ENCODE measurements at regions not wholly inside any gene's neighbourhood (a gene's known extent, or its start where the extent isn't known, plus 50 kb on each side); places are given as distances from the start of the nearest gene placed in this dataset.

DNA sequence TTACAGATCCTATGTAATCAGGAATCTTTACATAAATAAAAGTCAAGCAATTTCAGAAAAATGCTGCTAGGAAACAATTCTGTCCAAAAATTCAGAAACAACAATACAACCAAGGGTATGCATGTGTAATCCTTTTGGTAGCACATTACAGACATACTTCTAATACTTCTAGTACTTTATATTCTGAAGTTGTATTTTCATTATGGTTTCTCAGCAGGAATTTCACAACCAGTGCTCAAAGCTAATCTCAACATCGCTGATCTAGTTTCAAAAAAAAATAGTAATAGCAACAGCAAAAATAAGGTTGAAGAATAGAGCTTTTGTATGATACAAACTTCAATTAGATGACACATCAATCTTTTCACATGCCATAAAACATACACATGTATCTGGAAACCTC is 545.2 kb downstream of the LTN1 start:
- no peak for ATAC-seq

DNA sequence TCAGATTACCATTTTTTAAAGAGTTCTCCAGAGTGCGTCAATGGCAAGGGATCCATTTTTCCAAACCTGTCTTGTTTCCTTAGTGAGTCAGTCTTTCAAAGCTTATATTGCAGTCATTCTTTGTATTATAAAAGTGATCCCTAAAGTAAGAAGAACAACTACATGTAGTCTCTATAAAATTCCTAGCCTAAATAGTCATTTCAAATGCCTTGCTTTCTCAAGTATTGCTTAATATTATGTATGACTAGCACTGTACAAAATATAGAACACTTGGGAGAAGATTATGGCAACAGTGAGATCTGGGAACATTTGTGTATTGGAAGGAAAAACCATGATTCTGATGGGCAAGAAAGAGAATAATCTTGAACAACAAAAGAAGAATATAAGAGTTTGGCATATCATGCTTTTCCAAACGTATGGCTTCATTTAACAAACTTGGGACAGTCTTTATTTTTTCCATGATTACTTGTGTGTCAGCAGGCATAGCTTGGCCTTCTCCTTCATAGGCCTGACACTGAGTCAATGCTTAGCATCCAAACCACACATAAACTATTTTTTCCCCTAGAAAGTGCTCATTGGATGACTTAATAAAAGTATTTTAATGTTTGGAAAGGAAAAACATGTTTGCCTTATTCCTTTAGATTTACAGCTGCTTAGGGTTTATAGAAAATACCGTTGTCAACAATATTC is 547.4 kb downstream of the LTN1 start:
- ATAC-seq = no peak

DNA sequence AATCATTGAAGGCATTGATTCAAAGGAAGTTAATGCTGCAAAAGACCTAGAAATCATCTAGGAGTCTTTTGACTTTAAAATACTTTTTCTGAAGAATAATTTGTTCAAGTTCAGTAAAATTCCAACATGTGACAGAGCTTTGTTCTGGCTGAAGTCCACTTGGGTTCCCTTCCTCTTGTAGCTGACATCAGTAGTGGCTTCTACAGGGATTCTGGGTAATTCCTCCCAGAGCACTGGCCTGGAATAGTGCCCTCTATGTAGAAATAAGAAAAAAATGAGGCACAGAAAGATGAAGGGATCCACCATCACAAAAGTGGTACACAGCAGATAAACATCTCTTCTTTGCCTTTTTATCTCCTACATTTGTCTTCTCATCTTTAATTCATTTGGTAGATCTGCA is 548.1 kb downstream of the LTN1 start:
- ATAC-seq = no peak

DNA sequence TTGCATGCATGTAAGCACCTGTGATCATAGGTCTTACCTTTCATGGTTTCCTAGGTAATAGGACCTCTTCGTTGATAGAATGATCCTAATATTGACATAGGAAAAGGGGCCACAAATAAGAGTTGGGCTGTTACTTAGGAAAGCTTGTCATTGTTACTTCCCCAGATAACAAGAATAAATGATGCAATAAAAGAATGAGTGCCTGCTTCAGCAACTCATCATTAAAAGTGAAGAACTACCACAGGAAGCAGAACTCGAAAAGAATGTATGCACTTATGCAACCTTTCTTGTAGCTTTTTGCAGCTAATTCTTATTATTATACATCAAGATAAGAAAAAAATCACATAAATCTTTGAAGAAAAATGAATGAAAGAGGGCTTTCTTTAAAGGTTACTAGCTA is 548.6 kb downstream of the LTN1 start:
- ATAC-seq = no peak

DNA sequence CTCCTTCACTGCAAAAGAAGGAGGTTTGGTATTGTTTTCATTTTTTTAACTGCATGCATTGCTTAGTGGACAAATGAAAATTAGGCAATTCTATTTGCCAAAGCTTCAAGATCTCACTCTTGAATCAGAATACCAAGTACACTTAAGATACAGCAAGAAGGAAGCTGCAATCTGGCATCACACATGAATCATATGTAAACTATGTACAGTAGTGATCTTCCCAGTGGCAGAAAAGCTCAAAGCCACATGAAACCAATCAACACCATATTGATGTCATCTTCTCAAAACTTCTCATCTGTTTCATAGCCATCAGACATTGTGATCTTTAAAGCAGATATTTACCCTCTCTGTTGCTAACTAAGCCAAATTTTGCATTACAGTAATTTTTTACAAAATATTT is 550.1 kb downstream of the LTN1 start:
- no peak for ATAC-seq

DNA sequence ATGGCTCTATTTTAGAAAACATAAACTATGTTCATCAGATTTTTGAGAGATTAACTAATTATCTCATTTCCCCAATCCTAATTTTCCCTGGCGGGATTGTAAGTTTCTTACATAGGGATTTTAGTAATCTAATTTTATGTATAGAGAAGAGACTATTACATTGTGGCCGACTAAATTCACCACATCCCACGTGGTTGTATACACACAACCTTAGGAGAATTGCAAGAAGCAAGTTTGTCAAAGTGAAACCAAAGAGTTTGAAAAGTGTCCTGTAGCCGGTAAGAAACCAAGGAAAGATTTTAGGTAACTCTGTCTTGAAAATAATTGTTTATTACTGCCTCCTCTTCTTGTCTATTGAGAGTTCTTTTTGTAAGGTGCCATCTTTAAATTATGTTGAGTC is 550.6 kb downstream of the LTN1 start:
- no peak for ATAC-seq

DNA sequence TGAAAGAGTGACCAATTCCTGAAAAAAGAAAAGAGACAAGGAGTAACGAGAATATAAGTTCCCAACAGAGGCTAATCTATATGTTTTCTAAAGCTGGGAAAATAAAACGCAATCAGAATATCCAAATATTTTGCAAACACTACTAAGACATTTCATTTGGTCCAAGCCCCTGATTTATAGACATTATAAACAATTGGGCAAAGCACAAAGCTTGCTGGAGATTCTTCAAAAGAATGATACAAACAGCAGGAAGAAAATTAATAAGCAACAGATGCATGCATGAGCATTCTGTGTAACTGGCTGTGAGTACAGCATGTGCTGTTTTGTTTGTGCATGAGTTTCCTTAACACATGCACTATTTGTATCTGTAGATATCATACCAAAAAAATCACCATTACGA is 552.9 kb downstream of the LTN1 start:
- no peak for ATAC-seq

DNA sequence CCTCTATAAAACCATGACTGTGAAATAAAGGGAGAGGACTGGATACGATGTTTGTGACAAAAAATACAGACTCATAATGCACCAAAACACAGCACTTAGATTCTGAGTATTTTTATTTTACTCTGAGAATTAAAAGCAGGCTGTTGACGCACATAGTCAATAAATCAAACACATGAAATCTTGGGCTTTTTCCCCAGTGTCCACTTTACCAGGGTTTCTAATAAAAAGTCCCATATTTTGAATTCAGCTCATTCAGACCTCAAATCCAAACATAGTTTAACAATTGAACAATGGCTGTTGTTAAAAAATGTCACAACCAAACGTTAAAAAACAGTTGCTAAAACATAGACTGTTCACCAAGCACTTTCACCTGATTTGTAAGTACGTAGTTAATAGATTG is 553.4 kb downstream of the LTN1 start:
- ATAC-seq = no peak

DNA sequence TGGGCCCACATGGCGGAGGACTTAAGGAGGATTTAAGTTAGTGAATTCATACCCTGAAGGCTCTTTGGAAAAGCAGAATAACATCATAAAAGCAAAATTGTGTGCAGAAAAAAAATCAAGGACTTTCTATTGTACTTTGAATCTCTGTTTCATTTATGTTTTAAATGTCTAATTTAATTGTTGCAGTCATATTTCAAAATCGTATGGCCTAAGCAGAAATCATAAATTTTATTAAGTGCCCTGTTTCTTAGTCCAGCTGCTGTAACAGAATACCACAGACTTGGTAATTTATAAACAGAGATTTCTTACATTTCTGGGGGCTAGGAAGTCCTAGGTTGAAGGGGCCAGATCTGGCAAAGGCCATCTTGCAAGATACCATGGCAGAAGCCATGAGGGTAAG is 555.6 kb downstream of the LTN1 start:
- ATAC-seq = no peak

DNA sequence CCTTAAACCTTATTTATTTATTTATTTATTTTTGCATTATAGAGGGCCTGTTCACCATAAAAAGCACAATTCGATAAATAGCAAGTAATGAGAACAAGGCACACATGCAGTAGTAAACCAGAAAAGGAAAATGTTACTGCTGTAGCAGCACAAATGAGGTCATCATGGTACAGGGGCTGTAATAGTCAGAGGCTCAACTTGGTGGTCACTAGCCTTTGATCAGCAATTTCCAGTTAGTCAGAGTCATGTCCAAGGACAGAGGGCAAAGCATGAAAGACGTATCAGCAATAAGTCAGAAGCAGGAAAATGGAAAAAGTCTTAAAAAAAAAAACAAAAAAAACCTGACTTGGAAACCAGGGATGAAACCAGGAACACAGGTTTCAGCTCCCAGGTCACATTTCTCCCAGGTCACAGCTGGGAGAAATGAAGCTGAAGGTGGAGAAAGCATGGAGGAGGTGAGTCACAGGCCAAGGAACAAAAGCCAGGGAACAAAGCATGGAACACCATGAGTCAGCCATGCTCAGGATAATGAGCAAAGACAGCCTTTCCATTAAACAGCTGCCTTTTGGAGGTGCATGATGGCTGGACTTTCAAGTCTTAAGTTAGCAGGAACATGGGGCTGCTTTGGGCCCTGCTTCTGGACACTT is 556.3 kb downstream of the LTN1 start:
- ATAC-seq = peak; percentile 79

DNA sequence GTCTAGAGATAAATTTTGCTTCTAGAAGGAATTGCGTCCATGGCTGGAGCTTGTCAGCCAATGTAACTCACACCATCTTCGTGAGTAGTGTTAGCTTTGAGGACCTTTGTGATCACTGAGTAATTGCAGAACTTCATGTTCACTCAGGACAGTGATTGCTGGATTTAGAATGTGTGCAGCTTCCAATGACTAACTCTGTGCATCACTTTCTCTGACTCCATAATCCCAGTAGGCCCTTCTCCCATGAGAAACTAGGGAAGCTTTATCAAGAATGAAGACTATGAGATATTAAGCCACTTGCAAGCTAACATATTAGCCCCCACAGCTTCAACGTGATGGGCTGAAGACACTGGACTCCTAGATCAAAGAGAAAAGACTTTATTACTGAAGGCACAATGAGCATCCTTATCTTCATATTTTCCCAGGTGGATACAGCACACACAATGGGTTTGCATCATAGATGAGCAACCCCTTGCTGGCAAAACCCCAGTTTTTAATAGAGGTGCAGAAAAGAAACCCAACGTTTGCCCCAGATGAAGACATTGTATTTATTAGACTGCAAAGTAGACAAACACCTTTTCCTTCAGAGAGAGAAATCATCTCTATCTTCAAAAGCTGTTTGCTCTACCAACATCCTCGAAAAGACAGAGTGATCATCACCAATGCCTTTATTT is 561.0 kb downstream of the LTN1 start:
- ATAC-seq = no peak

DNA sequence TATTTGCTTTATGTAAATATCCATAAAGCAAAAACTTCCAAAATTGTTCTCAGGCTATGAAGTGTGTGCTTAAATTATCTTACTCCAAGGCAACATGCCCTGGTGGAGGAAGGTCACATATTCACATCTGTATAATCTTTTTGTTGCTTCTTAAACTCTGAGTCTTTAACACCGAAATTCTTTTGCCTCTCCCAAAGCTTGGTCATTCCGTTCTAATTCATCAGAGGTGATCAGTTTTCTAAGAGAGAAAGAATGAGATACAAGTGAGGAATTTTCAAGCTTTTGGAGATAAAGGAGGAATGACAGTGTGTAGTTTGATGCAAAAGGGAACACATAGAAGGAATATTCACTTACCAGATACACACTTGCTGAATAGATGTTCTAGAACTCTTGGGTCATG is 561.7 kb downstream of the LTN1 start:
- ATAC-seq = no peak

DNA sequence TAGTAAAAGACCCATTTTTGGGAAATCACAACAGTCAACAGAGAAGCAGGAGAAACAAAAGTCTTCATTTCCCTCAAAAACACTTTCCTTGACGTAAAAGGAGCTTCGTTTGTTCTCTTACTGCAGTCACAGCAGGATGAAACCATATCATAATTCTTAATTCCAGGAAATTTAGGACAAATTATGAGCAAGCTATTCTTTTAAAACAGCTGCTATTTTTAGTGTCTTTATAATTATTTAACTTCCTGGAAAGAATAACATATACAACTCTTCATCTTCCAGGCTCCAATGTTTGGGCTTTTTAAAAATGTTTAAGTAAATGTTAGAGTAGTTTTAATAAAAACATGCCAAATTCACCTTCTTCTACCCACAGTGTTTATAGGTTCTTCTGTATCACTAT is 563.5 kb downstream of the LTN1 start:
- ATAC-seq = no peak

DNA sequence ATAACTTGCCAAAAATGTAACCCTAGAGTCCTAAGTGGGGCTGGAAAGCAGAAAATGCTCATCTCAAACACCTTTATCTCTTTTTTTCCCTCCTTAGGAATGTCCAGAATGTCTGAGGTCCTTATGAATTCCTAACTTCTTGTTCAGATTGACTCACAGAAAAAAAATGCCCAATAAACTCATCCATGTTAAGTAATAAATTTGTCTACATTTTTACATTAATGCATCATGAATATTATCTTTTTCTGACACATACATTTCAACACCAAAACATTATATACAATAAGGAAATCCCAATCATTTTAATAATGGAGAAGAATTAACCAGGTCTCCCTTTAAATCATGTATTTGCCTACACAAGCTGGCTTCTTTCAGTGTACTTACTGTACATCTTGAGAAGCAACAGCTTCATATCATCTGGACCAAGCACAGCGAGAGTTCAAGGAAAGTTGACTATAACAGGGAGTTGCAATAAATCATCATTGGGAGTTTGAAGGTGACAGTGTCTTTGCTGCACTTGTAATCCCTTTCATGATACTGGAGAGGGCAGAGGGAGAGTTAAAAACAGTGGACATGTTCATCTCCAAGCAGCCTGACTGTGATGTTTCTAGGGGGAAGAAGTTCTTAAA is 565.2 kb downstream of the LTN1 start:
- ATAC-seq = no peak

DNA sequence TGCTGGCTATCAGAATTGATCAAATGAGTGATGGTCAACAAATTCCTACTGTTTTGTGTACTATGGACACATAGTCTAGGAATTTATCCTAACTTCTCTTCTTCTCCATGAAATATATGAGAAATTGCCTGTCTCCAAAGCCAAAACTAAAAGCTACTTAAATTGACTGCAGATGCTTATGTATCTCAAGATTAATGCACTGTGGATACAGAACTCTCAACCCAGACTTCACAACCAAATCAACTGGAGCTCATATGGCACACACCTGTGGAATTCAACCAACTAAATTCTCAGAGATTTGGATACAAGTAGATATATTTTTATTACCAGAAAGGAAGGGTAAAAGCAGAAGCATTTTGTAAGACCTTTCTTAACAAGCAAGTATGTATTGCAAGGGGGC is 566.1 kb downstream of the LTN1 start:
- ATAC-seq = no peak

DNA sequence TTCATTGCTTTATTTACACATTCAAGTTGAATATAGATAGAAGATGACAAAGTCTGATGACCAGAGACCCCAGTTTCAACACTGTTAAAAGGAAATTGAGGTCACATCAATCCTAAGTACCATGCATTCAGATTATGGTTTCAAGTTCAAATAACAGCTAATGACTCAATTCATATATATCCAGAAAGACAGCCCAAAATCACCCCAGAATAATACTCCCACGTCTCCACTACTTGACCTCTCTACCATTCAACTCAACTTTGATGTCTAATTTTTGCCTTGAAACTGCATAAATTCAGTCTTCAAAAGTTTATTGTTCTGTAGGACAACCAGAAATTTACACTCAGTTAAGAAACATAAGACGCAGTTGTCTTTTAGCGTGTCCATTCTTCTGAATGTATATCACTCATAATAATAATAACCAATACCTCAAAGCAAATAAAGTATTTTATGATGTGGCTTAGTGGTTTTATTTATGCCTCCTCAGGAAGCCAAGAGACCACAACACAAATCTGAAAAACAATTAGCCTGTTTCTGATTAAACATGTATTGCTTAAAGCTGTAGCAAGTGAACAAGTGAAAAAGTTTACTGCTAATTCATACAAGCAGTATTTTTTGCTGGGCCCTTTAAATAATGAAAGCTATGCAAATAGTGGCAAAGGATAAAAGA is 569.0 kb downstream of the LTN1 start:
- no peak for ATAC-seq

DNA sequence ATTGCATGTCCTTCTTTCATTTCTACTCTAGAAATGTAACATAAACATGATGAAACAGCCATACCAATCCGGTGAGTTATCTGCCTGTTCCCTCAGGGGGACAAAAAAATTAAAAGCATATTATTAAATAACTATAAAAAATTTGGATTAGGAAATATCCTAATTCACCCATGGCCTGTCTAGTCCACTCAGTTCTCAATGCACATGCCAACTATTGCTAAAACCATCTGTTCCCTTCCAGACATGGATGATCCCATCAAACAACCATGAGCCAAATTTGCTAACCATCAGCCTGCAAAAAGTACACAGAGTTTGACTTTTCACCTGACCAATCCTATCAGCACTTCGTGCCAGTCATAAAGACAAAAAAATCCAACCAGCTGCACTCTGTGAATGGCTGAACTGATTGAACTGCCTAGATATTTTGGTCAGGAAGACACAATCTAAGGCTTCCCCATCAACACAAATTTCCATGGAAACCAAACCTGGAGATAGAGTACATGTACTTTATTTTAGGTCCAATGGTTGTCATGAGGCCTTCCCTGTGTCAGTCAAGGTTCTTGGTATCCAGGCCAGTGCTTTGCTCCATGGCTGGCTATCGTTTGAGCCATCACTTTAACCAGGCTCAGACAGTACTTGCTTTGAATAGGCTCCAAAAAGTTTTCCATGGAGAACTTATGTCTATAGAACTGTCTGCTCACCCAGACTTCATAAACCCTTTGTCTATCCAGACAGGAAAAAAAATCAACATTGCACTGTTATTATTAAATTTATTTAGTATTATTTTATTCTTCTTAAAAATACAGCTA is 570.8 kb downstream of the LTN1 start:
- no peak for ATAC-seq

DNA sequence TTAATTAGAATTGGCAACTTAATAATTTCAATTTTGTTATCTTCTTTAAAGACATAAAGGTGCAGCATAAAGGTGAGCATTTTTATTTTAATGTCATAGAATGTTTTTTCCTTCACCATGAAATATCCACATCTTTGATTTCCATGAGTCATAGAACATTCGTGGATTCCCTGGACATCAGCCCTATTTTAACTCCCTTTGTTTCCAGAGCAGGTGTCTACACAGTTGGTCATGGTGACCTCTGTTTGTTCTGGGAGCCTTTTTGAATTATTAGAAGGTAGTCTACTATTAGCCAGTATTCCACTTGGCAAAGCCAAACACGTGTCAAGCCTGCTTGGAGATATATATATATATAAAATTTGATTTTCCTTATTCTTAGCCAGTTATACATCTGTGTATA is 572.9 kb downstream of the LTN1 start:
- no peak for ATAC-seq

DNA sequence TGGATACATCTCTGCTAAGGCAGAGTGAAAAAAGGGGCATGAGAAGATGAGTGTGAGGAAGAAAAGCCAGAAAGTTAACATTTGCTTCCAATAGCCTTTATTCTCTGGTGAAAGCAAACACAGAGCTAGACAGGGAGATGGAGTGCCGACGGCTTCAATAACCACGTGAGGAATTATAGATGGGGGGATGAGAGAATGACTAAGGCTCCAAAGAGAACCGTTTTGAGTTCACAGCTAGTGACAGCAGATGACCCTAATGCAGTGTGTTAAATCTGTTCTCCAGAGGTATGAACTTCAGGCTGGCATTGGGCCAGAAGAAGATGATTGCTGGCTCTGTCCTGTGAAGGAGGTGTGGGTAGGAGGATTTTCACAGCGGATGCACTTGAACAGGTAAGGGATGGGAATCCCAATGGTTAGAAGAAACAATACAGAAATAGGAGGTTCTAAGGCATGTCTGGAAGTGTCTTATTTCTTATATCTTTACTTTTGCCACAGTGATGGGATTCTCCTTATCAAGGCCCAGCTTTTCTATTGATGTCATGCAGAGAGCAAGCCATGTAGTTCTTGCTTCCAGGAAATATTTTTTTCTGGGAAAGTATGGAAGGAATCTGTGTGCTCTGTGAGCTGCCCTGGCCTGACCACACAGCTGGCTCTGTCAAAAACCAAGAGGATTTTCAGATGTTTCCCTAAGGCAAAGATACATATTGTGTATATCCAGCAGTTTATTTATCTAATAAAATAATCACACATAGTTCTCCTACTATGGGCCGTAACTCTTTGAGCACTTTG is 573.8 kb downstream of the LTN1 start:
- no peak for ATAC-seq

DNA sequence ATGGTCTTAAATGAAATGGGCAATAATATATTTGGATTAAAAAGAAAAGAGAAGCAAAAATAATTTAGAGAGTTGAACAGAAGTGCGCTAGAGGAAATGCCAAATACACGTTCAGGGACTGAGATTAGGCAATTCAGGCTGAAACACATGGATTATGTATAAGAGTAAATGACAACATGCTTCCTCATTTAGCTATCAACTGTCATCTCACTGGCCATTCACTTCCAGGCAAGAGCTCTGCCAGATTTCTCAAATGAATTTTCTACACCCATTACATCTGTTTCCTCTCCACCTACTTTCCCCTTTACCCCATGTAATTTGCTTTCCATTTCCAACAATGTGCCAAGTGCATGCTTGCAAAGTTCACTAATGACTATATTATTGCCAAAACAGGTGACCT is 582.4 kb downstream of the LTN1 start:
- ATAC-seq = no peak

DNA sequence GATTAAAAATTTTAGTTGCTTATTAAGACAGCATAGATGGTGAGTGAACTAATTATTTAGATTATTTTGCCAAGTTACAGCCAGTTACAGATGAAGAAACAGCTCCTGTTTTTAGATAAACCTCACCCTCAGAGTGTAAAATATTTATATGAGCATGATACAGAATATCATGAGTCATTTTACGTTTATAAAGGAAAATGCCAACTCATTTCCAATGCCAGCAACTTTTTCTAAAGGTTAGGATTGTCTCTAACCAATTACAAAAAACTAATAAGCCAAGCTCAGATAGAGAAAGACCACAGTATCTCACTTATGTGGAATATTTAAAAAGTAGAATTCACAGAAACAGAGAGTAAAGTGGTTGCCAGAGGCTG is 590.1 kb downstream of the LTN1 start:
- ATAC-seq = no peak

DNA sequence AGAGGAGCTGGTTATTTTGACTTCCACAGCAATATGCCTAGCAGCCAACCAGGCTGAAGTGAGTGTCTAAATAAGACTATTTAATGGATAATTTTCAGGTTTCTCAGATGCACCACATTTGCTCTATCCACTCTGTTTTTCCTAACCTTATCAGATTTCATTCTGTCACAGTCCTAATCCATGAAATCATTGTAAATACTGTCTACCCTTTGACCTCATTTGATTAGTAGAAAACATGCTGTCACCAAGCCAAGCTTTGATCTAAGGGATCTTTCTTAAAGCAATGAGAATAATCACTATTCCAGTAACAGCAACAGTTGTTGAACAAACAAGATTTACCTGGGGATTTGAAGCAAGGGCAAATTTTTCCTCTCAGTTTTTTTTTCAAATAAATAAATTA is 595.6 kb downstream of the LTN1 start:
- ATAC-seq = no peak

Data from esophagus mucosa (tissue), 1 donor.